Suprapubic skin (tissue), 4 donors: ENCODE measurements at regions not wholly inside any gene's neighbourhood (a gene's known extent, or its start where the extent isn't known, plus 50 kb on each side); places are given as distances from the start of the nearest gene placed in this dataset.

Experiments used
- DNase-seq, 2 donors: peaks; one replicate each; pipeline ENCODE4 v3.0.0-alpha.2; 2019; ENCODE audit warnings: low spot score in 2 of 2
- H3K27ac ChIP-seq: fragments of 200-600 bp; sonication (generic); one replicate; pipeline ENCODE4 v1.5.1; 2019
- H3K27me3 ChIP-seq: fragments of 200-600 bp; sonication (generic); one replicate; pipeline ENCODE4 v1.5.1; 2019
- H3K36me3 ChIP-seq: fragments of 200-600 bp; sonication (generic); one replicate; pipeline ENCODE4 v1.5.1; 2019
- H3K4me1 ChIP-seq: fragments of 200-600 bp; sonication (generic); one replicate; pipeline ENCODE4 v1.5.1; 2019
- H3K4me3 ChIP-seq: fragments of 200-600 bp; sonication (generic); one replicate; pipeline ENCODE4 v1.5.1; 2019; ENCODE audit warnings: mild to moderate bottlenecking
- H3K9me3 ChIP-seq: fragments of 200-600 bp; sonication (generic); one replicate; pipeline ENCODE4 v1.5.1; 2019
- CTCF ChIP-seq, 2 donors: fragments of 200-600 bp in 1 of 2; fragments of 450-650 bp in 1 of 2; sonication (generic) in 1 of 2; IDR thresholded peaks; one replicate each; pipeline ENCODE4 v1.5.1; 2016 to 2019; ENCODE audit warnings: antibody characterized with exemption in 2 of 2, mild to moderate bottlenecking in 1 of 2, moderate library complexity in 1 of 2
- EP300 ChIP-seq: sonication (generic); formaldehyde crosslinking; IDR thresholded peaks from one replicate; pipeline ENCODE4 v1.6.1; 2017; ENCODE audit warnings: antibody characterized with exemption
- POLR2A ChIP-seq, 2 donors: fragments of 450-650 bp; IDR thresholded peaks; one replicate each; pipeline ENCODE4 v1.6.1; 2017; ENCODE audit warnings: antibody characterized with exemption in 2 of 2, mild to moderate bottlenecking in 2 of 2, moderate library complexity in 2 of 2
- POLR2AphosphoS5 ChIP-seq, 3 donors: sonication (generic); formaldehyde crosslinking; IDR thresholded peaks; one replicate each; pipeline ENCODE4 v1.6.1; 2017; ENCODE audit warnings: antibody characterized with exemption in 3 of 3
- WGBS: methylation state at CpG from one replicate; pipeline ENCODE4 v1.1.5; 2018; 5-methylcytosine and 5-hydroxymethylcytosine counted together

- Histone ChIP-seq H3K4me1 (peaks cover 67% of the 10 kb centered on the region), H3K27me3 (no peaks in the 10 kb centered on the region), H3K9me3 (no peaks in the 10 kb centered on the region), H3K36me3 (no peaks in the 10 kb centered on the region), H3K4me3 (no peak overlapping the region), H3K27ac (peak overlapping the region; percentile 85)
- DNase-seq = peak; percentile 66 to 74
- TF ChIP-seq POLR2AphosphoS5 (IDR thresholded peaks at IDR 0.05) (no peak), POLR2A (IDR thresholded peaks at IDR 0.05) (no peak), EP300 (no peak), CTCF (IDR thresholded peaks at IDR 0.05) (no peak)
- 43% methylated on average over 2 of the region's 2 CpGs for WGBS
Observed at GRCh38 chr2:120469426-120469825, 123.5 kb downstream of the INHBB start.

GRCh38 chr2:120470041-120470965 is 124.4 kb downstream of the INHBB start:
- Histone ChIP-seq H3K36me3 (no peaks in the 10 kb centered on the region), H3K4me1 (peaks cover 71% of the 10 kb centered on the region), H3K9me3 (no peaks in the 10 kb centered on the region), H3K27me3 (no peaks in the 10 kb centered on the region), H3K4me3 (no peak overlapping the region), H3K27ac (peak overlapping the region; percentile 85)
- TF ChIP-seq CTCF (IDR thresholded peaks at IDR 0.05) = no peak
- peak in 2 of 3 donors; percentile 46 to 63 for TF ChIP-seq POLR2AphosphoS5 (IDR thresholded peaks at IDR 0.05)
- TF ChIP-seq POLR2A (IDR thresholded peaks at IDR 0.05) = no peak
- 26% methylated on average over 11 of the region's 14 CpGs for WGBS
- DNase-seq = peak; percentile 93

GRCh38 chr2:120471166-120471565 is 125.2 kb downstream of the INHBB start:
- DNase-seq = peak; percentile 42 to 59
- Histone ChIP-seq H3K4me3 (no peak overlapping the region), H3K27me3 (no peaks in the 10 kb centered on the region), H3K36me3 (no peaks in the 10 kb centered on the region), H3K4me1 (peaks cover 70% of the 10 kb centered on the region), H3K27ac (peak overlapping the region; percentile 85), H3K9me3 (no peaks in the 10 kb centered on the region)
- WGBS = 66% methylated on average over 5 of the region's 5 CpGs
- TF ChIP-seq POLR2A (IDR thresholded peaks at IDR 0.05) (no peak), POLR2AphosphoS5 (IDR thresholded peaks at IDR 0.05) (no peak), CTCF (IDR thresholded peaks at IDR 0.05) (no peak), EP300 (no peak)

- no peak for DNase-seq
- Histone ChIP-seq H3K9me3 (no peaks in the 10 kb centered on the region), H3K27me3 (no peaks in the 10 kb centered on the region), H3K36me3 (no peaks in the 10 kb centered on the region), H3K4me3 (no peak overlapping the region), H3K27ac (no peak overlapping the region), H3K4me1 (peaks cover 64% of the 10 kb centered on the region)
- no peak for TF ChIP-seq POLR2AphosphoS5 (IDR thresholded peaks at IDR 0.05)
- no peak for TF ChIP-seq CTCF (IDR thresholded peaks at IDR 0.05)
- no peak for TF ChIP-seq POLR2A (IDR thresholded peaks at IDR 0.05)
- no peak for TF ChIP-seq EP300
- WGBS = 50% methylated on average over 2 of the region's 2 CpGs
Observed at GRCh38 chr2:120472031-120472430, 126.1 kb downstream of the INHBB start.

- 43% methylated on average over 12 of the region's 12 CpGs for WGBS
- Histone ChIP-seq H3K27ac (peak overlapping the region; percentile 73), H3K4me1 (peaks cover 57% of the 10 kb centered on the region), H3K27me3 (no peaks in the 10 kb centered on the region), H3K9me3 (no peaks in the 10 kb centered on the region), H3K36me3 (no peaks in the 10 kb centered on the region), H3K4me3 (no peak overlapping the region)
- TF ChIP-seq EP300 = no peak
- TF ChIP-seq POLR2AphosphoS5 (IDR thresholded peaks at IDR 0.05) = peak in 2 of 3 donors; percentile 93 to 94
- TF ChIP-seq POLR2A (IDR thresholded peaks at IDR 0.05) = no peak
- peak; percentile 68 to 82 for DNase-seq
Observed at GRCh38 chr2:120472891-120473309, 127.0 kb downstream of the INHBB start.
